IMR-90 (cell line): ENCODE measurements at regions not wholly inside any gene's neighbourhood (a gene's known extent, or its start where the extent isn't known, plus 50 kb on each side); places are given as distances from the start of the nearest gene placed in this dataset.
A peak's percentile ranks its signal among the peaks of the same experiment; 100 is the strongest.

ENCODE experiments used
- ATAC-seq: fragments of 200-7000 bp; cut with Tn5 transposase; 2 replicates; pipeline ENCODE4 v1.9.1; 2020; ENCODE audit warnings: low read depth, mild to moderate bottlenecking, moderate library complexity
- BruUV-seq: library from RNA; stranded (reverse); fragments of 400-500 nt; replicated peaks from 2 replicates; lab custom pipeline; 2021; lab: Mats Ljungman, UMichigan
- CTCF ChIA-PET: fragments of 300-600 bp; formaldehyde crosslinking; extraction: SDS; loops from one replicate; lab custom pipeline; 2021; ENCODE audit warnings: antibody characterized with exemption; lab: Yijun Ruan, JAX
- POLR2A ChIA-PET: fragments of 300-600 bp; sonication (Branson Sonifier 250); formaldehyde crosslinking; loops from one replicate; lab custom pipeline; 2022; ENCODE audit warnings: antibody characterized with exemption; ENCODE audit not compliant: unreplicated experiment; lab: Charles Lee
- DNase-seq: peaks from one replicate; pipeline ENCODE4 v3.0.0; 2013
- H2AFZ ChIP-seq: replicated peaks from 2 replicates; pipeline ENCODE3; 2013; ENCODE audit warnings: low read length, mild to moderate bottlenecking; ENCODE audit not compliant: poor library complexity
- H2AK5ac ChIP-seq: 2 replicates; pipeline ENCODE4 v1.6.1; 2013; ENCODE audit warnings: low read depth, low read length, inconsistent platforms
- H2AK9ac ChIP-seq: replicated peaks from 2 replicates; pipeline ENCODE3; 2013; ENCODE audit warnings: mild to moderate bottlenecking, low read depth, low read length, moderate library complexity; ENCODE audit not compliant: poor library complexity
- H2BK120ac ChIP-seq: 2 replicates; pipeline ENCODE4 v1.6.1; 2013; ENCODE audit warnings: low read depth, low read length, inconsistent platforms
- H2BK15ac ChIP-seq: 3 replicates; pipeline ENCODE4 v1.6.1; 2013; ENCODE audit warnings: low read depth, low read length, inconsistent platforms
- H2BK20ac ChIP-seq: 2 replicates; pipeline ENCODE4 v1.6.1; 2013; ENCODE audit warnings: low read depth, mild to moderate bottlenecking, inconsistent platforms, low read length, moderate library complexity
- H2BK5ac ChIP-seq: 2 replicates; pipeline ENCODE4 v1.6.1; 2013; ENCODE audit warnings: mild to moderate bottlenecking, low read depth, low read length, inconsistent platforms; ENCODE audit not compliant: poor library complexity, severe bottlenecking
- H3K14ac ChIP-seq: replicated peaks from 2 replicates; pipeline ENCODE4 v1.6.1; 2013; ENCODE audit warnings: low read depth, low read length, inconsistent platforms
- H3K18ac ChIP-seq: 2 replicates; pipeline ENCODE4 v1.6.1; 2013; ENCODE audit warnings: low read depth, low read length, control low read depth
- H3K23ac ChIP-seq: 2 replicates; pipeline ENCODE4 v1.6.1; 2013; ENCODE audit warnings: low read depth, low read length, inconsistent platforms
- H3K27ac ChIP-seq: 2 replicates; pipeline ENCODE4 v1.5.1; 2013; ENCODE audit warnings: mild to moderate bottlenecking, control low read depth, low read length; ENCODE audit not compliant: insufficient read depth
- H3K27me3 ChIP-seq: 2 replicates; pipeline ENCODE4 v1.6.1; 2013; ENCODE audit warnings: low read length; ENCODE audit not compliant: control insufficient read depth, insufficient read depth
- H3K36me3 ChIP-seq: 2 replicates; pipeline ENCODE4 v1.6.1; 2013; ENCODE audit warnings: low read length, mixed read lengths; ENCODE audit not compliant: control insufficient read depth, insufficient read depth
- H3K4ac ChIP-seq: 2 replicates; pipeline ENCODE4 v1.6.1; 2013; ENCODE audit warnings: low read depth, low read length, inconsistent platforms
- H3K4me1 ChIP-seq: 2 replicates; pipeline ENCODE4 v1.6.1; 2013; ENCODE audit warnings: low read length, mixed read lengths; ENCODE audit not compliant: control insufficient read depth, insufficient read depth
- H3K4me2 ChIP-seq: 2 replicates; pipeline ENCODE4 v1.6.1; 2013; ENCODE audit warnings: low read depth, mild to moderate bottlenecking, control low read depth, low read length, moderate library complexity
- H3K4me3 ChIP-seq: 2 replicates; pipeline ENCODE4 v1.5.1; 2013; ENCODE audit warnings: low read depth, mild to moderate bottlenecking, control low read depth, low read length, moderate library complexity; ENCODE audit not compliant: insufficient read depth
- H3K56ac ChIP-seq: 2 replicates; pipeline ENCODE4 v1.6.1; 2013; ENCODE audit warnings: low read length, inconsistent platforms; ENCODE audit not compliant: insufficient read depth; ENCODE audit errors: extremely low read depth
- H3K79me1 ChIP-seq, 2 experiments: 2 replicates each; pipeline ENCODE4 v1.6.1; 2013; ENCODE audit warnings: low read length in 2 of 2, inconsistent platforms in 1 of 2, low read depth in 1 of 2
- H3K9ac ChIP-seq: 2 replicates; pipeline ENCODE4 v1.6.1; 2013; ENCODE audit warnings: low read depth, low read length, control low read depth
- H3K9me1 ChIP-seq: 2 replicates; pipeline ENCODE4 v1.6.1; 2013; ENCODE audit warnings: low read length, inconsistent platforms; ENCODE audit not compliant: insufficient read depth
- H3K9me3 ChIP-seq: 2 replicates; pipeline ENCODE4 v1.6.1; 2013; ENCODE audit warnings: low read length; ENCODE audit not compliant: control insufficient read depth, insufficient read depth
- H4K20me1 ChIP-seq: 2 replicates; pipeline ENCODE4 v1.6.1; 2013; ENCODE audit warnings: low read length, inconsistent platforms; ENCODE audit not compliant: insufficient read depth
- H4K5ac ChIP-seq: 2 replicates; pipeline ENCODE4 v1.6.1; 2013; ENCODE audit warnings: mild to moderate bottlenecking, low read depth, low read length, control low read depth
- H4K8ac ChIP-seq, 2 experiments: 2 replicates each; pipeline ENCODE4 v1.6.1; 2013; ENCODE audit warnings: low read depth in 2 of 2, low read length in 2 of 2, control low read depth in 1 of 2, inconsistent platforms in 1 of 2
- H4K91ac ChIP-seq: 2 replicates; pipeline ENCODE4 v1.6.1; 2013; ENCODE audit warnings: low read depth, low read length, inconsistent platforms; ENCODE audit not compliant: insufficient read depth
- BHLHE40 ChIP-seq: fragments of 150-350 bp; IDR thresholded peaks from 2 replicates; pipeline ENCODE4 v1.6.1; 2016; ENCODE audit warnings: mild to moderate bottlenecking, low read depth, low read length
- CEBPB ChIP-seq: IDR thresholded peaks from 2 replicates; pipeline ENCODE4 v1.6.1; 2012; ENCODE audit warnings: low read depth, low read length, improper control_type of control experiment
- CHD1 ChIP-seq: IDR thresholded peaks from 2 replicates; pipeline ENCODE4 v1.6.1; 2012; ENCODE audit warnings: low read depth, low read length, improper control_type of control experiment
- CTCF ChIP-seq: conservative IDR thresholded peaks from 2 replicates; pipeline ENCODE4 v1.5.1; 2012; ENCODE audit warnings: mild to moderate bottlenecking, low read depth, low read length, improper control_type of control experiment
- ELK1 ChIP-seq: fragments of 150-350 bp; IDR thresholded peaks from 2 replicates; pipeline ENCODE4 v1.6.1; 2016; ENCODE audit warnings: low read depth, mild to moderate bottlenecking, low read length, moderate library complexity, borderline replicate concordance
- FOS ChIP-seq: fragments of 150-350 bp; IDR thresholded peaks from 2 replicates; pipeline ENCODE4 v1.6.1; 2016; ENCODE audit warnings: low read depth, low read length
- MAFK ChIP-seq: IDR thresholded peaks from 2 replicates; pipeline ENCODE4 v1.6.1; 2012; ENCODE audit warnings: low read depth, low read length, improper control_type of control experiment
- MXI1 ChIP-seq: IDR thresholded peaks from 2 replicates; pipeline ENCODE4 v1.6.1; 2012; ENCODE audit warnings: low read depth, mild to moderate bottlenecking, low read length, moderate library complexity, borderline replicate concordance
- NFE2L2 ChIP-seq: fragments of 150-350 bp; IDR thresholded peaks from 2 replicates; pipeline ENCODE4 v1.6.1; 2016; ENCODE audit warnings: low read depth, mild to moderate bottlenecking, low read length
- POLR2A ChIP-seq: IDR thresholded peaks from 2 replicates; pipeline ENCODE4 v1.6.1; 2012; ENCODE audit warnings: mild to moderate bottlenecking, low read depth, low read length
- RAD21 ChIP-seq: IDR thresholded peaks from 2 replicates; pipeline ENCODE4 v1.6.1; 2012; ENCODE audit warnings: low read length, improper control_type of control experiment
- RCOR1 ChIP-seq: IDR thresholded peaks from 2 replicates; pipeline ENCODE4 v1.6.1; 2012; ENCODE audit warnings: mild to moderate bottlenecking, low read length, improper control_type of control experiment; ENCODE audit not compliant: insufficient replicate concordance
- RFX5 ChIP-seq: IDR thresholded peaks from 2 replicates; pipeline ENCODE4 v1.8.0; 2012; ENCODE audit warnings: low read depth, mild to moderate bottlenecking, low read length, moderate library complexity
- SMC3 ChIP-seq: fragments of 150-350 bp; IDR thresholded peaks from 2 replicates; pipeline ENCODE4 v1.6.1; 2016; ENCODE audit warnings: low read depth, mild to moderate bottlenecking, antibody characterized with exemption, low read length, moderate library complexity
- USF2 ChIP-seq: fragments of 150-350 bp; IDR thresholded peaks from 2 replicates; pipeline ENCODE4 v1.6.1; 2017; ENCODE audit warnings: mild to moderate bottlenecking, antibody characterized with exemption, low read length, low read depth
- WGBS, 2 experiments: methylation state at CpG; one replicate each; pipeline versions ENCODE4 v1.1.5 to v1.1.7; 2013; ENCODE audit warnings: missing lambda C conversion rate in 2 of 2; ENCODE audit not compliant: insufficient read length in 1 of 2; ENCODE audit errors: extremely low coverage in 2 of 2; 5-methylcytosine and 5-hydroxymethylcytosine counted together
- dilution Hi-C: fragments of 300-500 bp; cut with HindIII; formaldehyde crosslinking; loops from one replicate; pipeline ENCODE4 v1.14.3; 2018; ENCODE audit warnings: low sequenced_read_pairs; ENCODE audit not compliant: unreplicated experiment
- in situ Hi-C: fragments of 300-500 bp; cut with MboI; formaldehyde crosslinking; loops from 3 replicates; pipeline ENCODE4 v1.14.3; 2019; ENCODE audit warnings: low sequenced_read_pairs, inconsistent platforms, mixed read lengths
- intact Hi-C: fragments of 100-400 bp; cut with micrococcal nuclease; formaldehyde crosslinking; loops from 2 replicates; pipeline ENCODE4 v1.10.0; 2022

GRCh38 chr3:177571944-177572315 is 374.6 kb upstream of the TBL1XR1 start:
- Histone ChIP-seq H3K36me3 (no peaks in the 10 kb centered on the region), H3K27ac (no peak overlapping the region), H2BK5ac (no peak overlapping the region), H4K20me1 (no peaks in the 10 kb centered on the region), H2AFZ (peak overlapping the region; percentile 24), H2AK5ac (no peak overlapping the region), H2BK120ac (no peak overlapping the region), H2AK9ac (no peak overlapping the region), H2BK20ac (no peak overlapping the region), H3K4me2 (no peak overlapping the region), H3K9me3 (no peaks in the 10 kb centered on the region), H3K27me3 (no peaks in the 10 kb centered on the region), H3K9me1 (peaks cover 5% of the 10 kb centered on the region), H3K18ac (no peak overlapping the region), H4K5ac (no peak overlapping the region), H3K56ac (no peak overlapping the region), H3K4me3 (no peak overlapping the region), H4K8ac (0 out of 4 replicates have a peak overlapping the region, but pooled peaks of 1 of the 2 experiments have one; percentile 11), H3K4ac (no peak overlapping the region), H3K9ac (no peak overlapping the region), H2BK15ac (no peak overlapping the region), H3K4me1 (peaks cover 2% of the 10 kb centered on the region; the same call in 1 of the 2 replicates), H3K14ac (no peak overlapping the region), H3K23ac (no peak overlapping the region), H4K91ac (no peak overlapping the region), H3K79me1 (no peaks in the 10 kb centered on the region)
- DNase-seq (no peak), ATAC-seq (no peak)
- WGBS, 2 experiments: no CpG with 5 or more reads among the region's 3 CpGs
- in situ Hi-C loops (no loop called here), intact Hi-C loops (no loop called here), dilution Hi-C loops (no loop called here)
- BruUV-seq: no TSS peak
- CTCF ChIA-PET: interaction anchor here (0.9 kb wide), 1 partner anchor 20 kb away, joined by 3 read pairs; no protein-coding TSS in a partner anchor
- TF ChIP-seq FOS (no peak), BHLHE40 (no peak), ELK1 (no peak), SMC3 (no peak), NFE2L2 (no peak), CHD1 (no peak), POLR2A (no peak), CTCF (no peak), RCOR1 (no peak), USF2 (no peak), RFX5 (no peak), MAFK (no peak), RAD21 (no peak), CEBPB (no peak), MXI1 (no peak)
- POLR2A ChIA-PET: no interaction called here
